Right renal cortex interstitium (tissue), 3 donors: ENCODE measurements at regions not wholly inside any gene's neighbourhood (a gene's known extent, or its start where the extent isn't known, plus 50 kb on each side); places are given as distances from the start of the nearest gene placed in this dataset.

Source experiments
- DNase-seq, 3 donors: peaks; one replicate each; pipeline ENCODE4 v3.0.0-alpha.2; 2013; ENCODE audit warnings: low read depth in 3 of 3, low spot score in 2 of 3

GRCh38 chr16:89042711-89043551 lies 50.7 kb upstream of the ACSF3 start:
- no peak for DNase-seq

GRCh38 chr16:89043636-89044417 lies 49.8 kb upstream of the ACSF3 start:
- no peak for DNase-seq
